Heart left ventricle (tissue), 13 donors: ENCODE measurements at regions not wholly inside any gene's neighbourhood (a gene's known extent, or its start where the extent isn't known, plus 50 kb on each side); places are given as distances from the start of the nearest gene placed in this dataset.

ENCODE experiments used
- CTCF ChIP-seq, 12 donors: fragments of 200-600 bp; sonication (generic) in 4 of 12; IDR thresholded peaks; one replicate each; pipeline versions ENCODE4 v1.5.0 to v1.8.0; 2018 to 2022; ENCODE audit warnings: antibody characterized with exemption in 12 of 12, mild to moderate bottlenecking in 5 of 12
- POLR2A ChIP-seq, 2 donors: fragments of 450-650 bp; IDR thresholded peaks; one replicate each; pipeline ENCODE4 v1.6.1; 2017; ENCODE audit warnings: antibody characterized with exemption in 2 of 2, mild to moderate bottlenecking in 2 of 2, moderate library complexity in 2 of 2
- donor health status: ischemic (EF 13 %, LVEDD 7.1; RV severe dilation, severe dysfunction).
- donor health status: DM: no; HTN: yes; CAD: no.
- donor health status: DM: no; HTN: no; CAD: no.
- donor health status: ischemic (EF 25% LVEDD 6.9; RV normal size, moderate dysfunction).
- donor health status: ischemic (EF 25% LVEDD 5.7; RV mildly dilated, moderate dysfunction).
- donor health status: ischemic (EF 35%, LVEDD 5.7; RV mildly dilated, moderate dysfunction).
- donor health status: nonischemic (EF 11% LVEDD 7.7; RV severe dilation, severe dysfunction).
- donor health status: DM: yes; HTN: yes; CAD: no.
- donor health status: PGD.
- donor health status: ischemic (EF 29% LVEDD 5.4; RV normal size, mild dysfunction).
- donor health status: nonischemic (EF 23%, LVEDD 6.1; RV moderate dilation, normal function).

DNA sequence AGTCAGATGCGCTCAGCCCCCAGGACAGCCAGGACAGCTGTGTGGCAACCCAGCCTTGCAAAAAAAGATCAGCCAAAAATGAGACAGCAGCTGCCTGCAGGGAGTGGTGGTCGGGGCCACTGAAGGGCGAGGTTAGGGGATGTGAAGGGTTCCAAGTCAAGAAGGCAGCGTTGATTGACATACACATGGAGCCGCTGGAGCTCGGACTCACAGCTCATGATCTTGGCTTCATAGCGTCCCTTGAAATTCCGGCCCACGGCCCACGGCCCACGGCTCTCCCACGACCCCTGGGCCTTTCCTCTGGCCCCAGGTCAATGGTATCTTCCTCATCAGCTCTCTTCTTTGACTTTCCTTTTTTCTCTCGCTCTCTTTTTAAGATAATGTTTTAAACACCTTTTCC lies 390.0 kb upstream of the IRX4 start:
- TF ChIP-seq CTCF (IDR thresholded peaks at IDR 0.05) (no peak), POLR2A (IDR thresholded peaks at IDR 0.05) (no peak)
